GM23338 (cell line): ENCODE measurements at regions not wholly inside any gene's neighbourhood (a gene's known extent, or its start where the extent isn't known, plus 50 kb on each side); places are given as distances from the start of the nearest gene placed in this dataset.

Source experiments
- CTCF ChIP-seq, 2 experiments: fragments of 200-600 bp in 1 of 2; sonication (generic) in 1 of 2; conservative IDR thresholded peaks; 2 replicates each; pipeline versions ENCODE4 v1.5.1 to v1.6.1; 2016 to 2017; ENCODE audit warnings: antibody characterized with exemption in 2 of 2, low read depth in 2 of 2, mild to moderate bottlenecking in 2 of 2, moderate library complexity in 1 of 2
- ZNF331 ChIP-seq: fragments of 250-450 bp; sonication (Bioruptor Pico); IDR thresholded peaks from 2 replicates; pipeline ENCODE4 v1.5.0; 2020; ENCODE audit warnings: low read depth, mild to moderate bottlenecking, moderate library complexity

DNA sequence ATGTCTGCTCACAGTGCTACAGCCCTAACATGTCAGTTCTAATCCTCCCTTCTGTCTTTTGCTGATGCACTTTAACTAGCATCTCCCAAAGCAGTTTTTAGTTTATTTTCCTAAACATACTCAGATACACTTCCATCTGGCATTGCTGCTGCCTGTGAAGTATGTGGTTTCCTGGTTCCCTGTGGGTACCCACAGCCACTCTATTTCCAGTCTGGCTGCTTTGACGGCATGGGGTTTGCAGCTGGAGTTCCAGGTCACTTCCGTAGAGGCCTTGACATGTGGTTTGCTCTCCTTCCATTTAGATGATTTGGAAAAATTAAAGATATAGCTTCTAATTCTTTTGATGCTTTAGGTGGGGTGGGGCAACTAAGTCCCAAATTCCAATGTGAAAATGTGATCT, 375.5 kb downstream of the PCDH20 start:
- TF ChIP-seq CTCF (conservative IDR thresholded peaks at IDR 0.05; ENCODE audit: low read depth in 2 of 2) (no peak), ZNF331 (CRISPR knock-in tag) (no peak)
